ENCODE measurements at regions not wholly inside any gene's neighbourhood (a gene's known extent, or its start where the extent isn't known, plus 50 kb on each side); places are given as distances from the start of the nearest gene placed in this dataset.

DNA sequence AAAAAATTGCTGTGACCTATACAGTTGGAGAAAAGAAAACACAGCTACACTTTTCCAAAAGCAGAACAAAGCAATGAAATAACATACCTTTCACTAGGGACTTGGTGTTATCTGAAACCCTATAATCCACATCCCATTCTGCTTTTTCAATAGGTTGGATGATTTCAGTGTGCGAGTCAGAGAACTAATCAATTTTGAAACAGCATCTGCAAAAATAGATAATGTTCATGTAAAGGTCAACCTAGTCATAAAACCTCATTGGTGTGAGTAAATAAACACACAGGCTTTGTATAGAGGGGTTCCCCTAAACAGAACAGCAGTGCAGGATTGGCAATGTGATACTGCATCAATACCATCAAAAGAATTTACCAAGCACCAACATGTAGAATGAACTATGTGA lies 173.0 kb upstream of the G2E3 start:
- no peaks in the 10 kb centered on the region for H3K4me1 Mint-ChIP-seq (ENCODE audit: low read depth, unreplicated experiment)
- DNase-seq = no peak
- H3K36me3 Mint-ChIP-seq (ENCODE audit: unreplicated experiment) = no peaks in the 10 kb centered on the region
- TF ChIP-seq, protein P1, sequence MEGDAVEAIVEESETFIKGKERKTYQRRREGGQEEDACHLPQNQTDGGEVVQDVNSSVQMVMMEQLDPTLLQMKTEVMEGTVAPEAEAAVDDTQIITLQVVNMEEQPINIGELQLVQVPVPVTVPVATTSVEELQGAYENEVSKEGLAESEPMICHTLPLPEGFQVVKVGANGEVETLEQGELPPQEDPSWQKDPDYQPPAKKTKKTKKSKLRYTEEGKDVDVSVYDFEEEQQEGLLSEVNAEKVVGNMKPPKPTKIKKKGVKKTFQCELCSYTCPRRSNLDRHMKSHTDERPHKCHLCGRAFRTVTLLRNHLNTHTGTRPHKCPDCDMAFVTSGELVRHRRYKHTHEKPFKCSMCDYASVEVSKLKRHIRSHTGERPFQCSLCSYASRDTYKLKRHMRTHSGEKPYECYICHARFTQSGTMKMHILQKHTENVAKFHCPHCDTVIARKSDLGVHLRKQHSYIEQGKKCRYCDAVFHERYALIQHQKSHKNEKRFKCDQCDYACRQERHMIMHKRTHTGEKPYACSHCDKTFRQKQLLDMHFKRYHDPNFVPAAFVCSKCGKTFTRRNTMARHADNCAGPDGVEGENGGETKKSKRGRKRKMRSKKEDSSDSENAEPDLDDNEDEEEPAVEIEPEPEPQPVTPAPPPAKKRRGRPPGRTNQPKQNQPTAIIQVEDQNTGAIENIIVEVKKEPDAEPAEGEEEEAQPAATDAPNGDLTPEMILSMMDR (IDR thresholded peaks at IDR 0.05; ENCODE audit: partially characterized antibody, unreplicated experiment) = no peak
- no peak overlapping the region for H3K4me3 Mint-ChIP-seq (ENCODE audit: unreplicated experiment)
- no peak overlapping the region for H3K27ac Mint-ChIP-seq (ENCODE audit: unreplicated experiment)
- peaks cover 2% of the 10 kb centered on the region for H3K9me3 Mint-ChIP-seq (ENCODE audit: unreplicated experiment)
- H3K27me3 Mint-ChIP-seq (ENCODE audit: unreplicated experiment) = no peaks in the 10 kb centered on the region

DNA sequence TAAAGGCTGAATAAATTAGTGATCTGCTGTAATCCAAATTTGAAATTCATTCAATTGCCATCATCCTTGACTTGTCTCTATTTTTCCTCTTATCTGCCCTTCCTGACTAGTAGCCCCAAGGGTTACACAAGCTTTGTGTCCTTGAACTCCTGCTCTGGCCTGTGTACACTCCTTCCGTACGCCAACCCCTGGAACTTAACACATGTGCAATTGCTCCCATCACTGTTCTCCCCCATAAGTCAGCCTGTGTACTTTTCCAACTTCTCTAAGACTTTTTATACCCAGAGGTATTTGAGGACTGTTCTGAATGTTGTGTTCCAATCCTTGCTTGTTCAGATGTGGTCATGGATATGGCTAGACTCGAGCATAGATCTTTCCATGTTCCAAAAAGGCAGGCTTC lies 171.1 kb upstream of the G2E3 start:
- Mint-ChIP-seq H3K9me3 (ENCODE audit: unreplicated experiment) (peaks cover 2% of the 10 kb centered on the region), H3K27me3 (ENCODE audit: unreplicated experiment) (no peaks in the 10 kb centered on the region), H3K27ac (ENCODE audit: unreplicated experiment) (no peak overlapping the region), H3K36me3 (ENCODE audit: unreplicated experiment) (no peaks in the 10 kb centered on the region), H3K4me3 (ENCODE audit: unreplicated experiment) (no peak overlapping the region), H3K4me1 (ENCODE audit: low read depth, unreplicated experiment) (no peaks in the 10 kb centered on the region)
- TF ChIP-seq, protein P1 (IDR thresholded peaks at IDR 0.05; ENCODE audit: partially characterized antibody, unreplicated experiment) = no peak
- DNase-seq = no peak

DNA sequence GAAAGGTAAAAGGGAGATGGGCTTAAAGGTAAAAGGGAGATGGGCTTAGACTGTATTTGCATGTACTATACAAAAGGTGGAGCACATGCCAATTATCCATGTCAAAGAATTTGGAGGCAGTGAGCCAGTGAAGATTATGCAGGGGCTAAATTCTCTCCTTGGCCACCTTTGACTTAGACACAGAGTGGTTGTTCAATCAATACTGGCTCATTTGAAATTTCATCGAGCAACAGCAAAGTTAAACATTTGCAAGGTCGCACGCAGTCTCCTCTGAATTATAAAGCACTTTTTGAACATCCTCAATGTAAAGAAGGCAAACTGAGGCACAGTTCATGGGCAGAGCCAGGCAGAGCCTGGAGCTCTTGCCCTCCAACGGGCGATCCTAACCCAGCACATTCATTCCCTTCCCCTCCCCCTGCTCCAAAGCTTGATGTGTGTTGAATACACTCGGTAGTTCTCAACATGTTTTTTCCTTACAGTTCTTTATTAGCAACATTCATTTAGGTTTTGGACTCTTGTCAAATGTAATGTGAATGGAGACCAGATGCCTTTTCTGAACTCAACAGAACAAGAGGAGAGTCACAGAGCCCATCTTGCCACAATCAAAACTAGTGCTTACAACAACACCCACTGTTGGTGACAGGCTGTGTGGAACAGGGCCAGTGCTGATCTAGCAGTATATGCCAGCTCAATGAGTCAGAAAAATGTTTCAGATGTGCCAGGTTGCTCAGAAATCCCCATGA lies 169.7 kb upstream of the G2E3 start:
- Mint-ChIP-seq H3K27ac (ENCODE audit: unreplicated experiment) (no peak overlapping the region), H3K36me3 (ENCODE audit: unreplicated experiment) (no peaks in the 10 kb centered on the region), H3K9me3 (ENCODE audit: unreplicated experiment) (peaks cover 2% of the 10 kb centered on the region), H3K4me3 (ENCODE audit: unreplicated experiment) (no peak overlapping the region), H3K4me1 (ENCODE audit: low read depth, unreplicated experiment) (no peaks in the 10 kb centered on the region), H3K27me3 (ENCODE audit: unreplicated experiment) (no peaks in the 10 kb centered on the region)
- no peak for DNase-seq
- TF ChIP-seq, protein P1 (IDR thresholded peaks at IDR 0.05; ENCODE audit: partially characterized antibody, unreplicated experiment) = no peak

DNA sequence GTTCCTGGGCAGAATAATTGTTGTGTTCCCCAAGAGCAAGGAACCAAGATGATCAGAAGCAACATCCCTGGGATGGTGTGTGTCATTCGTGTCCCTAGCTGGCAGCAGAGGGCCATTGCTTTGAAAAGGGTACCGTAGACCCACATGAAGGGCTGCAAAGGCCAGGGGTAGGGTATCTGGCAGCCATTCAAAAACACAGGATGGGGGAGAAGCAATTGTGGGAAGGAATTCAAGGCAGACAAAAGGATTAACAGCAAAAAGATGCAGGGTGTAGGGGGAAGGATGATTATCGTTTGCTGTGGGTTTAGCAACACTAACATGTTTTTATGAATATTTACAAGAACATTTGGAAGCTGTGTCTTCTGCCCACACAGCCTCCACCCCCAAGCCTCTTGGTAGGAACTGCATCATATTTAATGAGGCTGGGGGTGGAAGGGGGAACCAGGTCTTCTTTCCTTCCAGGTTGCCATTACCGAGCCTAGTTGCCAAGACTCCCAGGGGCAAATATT lies 169.0 kb upstream of the G2E3 start:
- H3K9me3 Mint-ChIP-seq (ENCODE audit: unreplicated experiment) = peaks cover 2% of the 10 kb centered on the region
- no peaks in the 10 kb centered on the region for H3K4me1 Mint-ChIP-seq (ENCODE audit: low read depth, unreplicated experiment)
- no peaks in the 10 kb centered on the region for H3K36me3 Mint-ChIP-seq (ENCODE audit: unreplicated experiment)
- H3K4me3 Mint-ChIP-seq (ENCODE audit: unreplicated experiment) = no peak overlapping the region
- H3K27me3 Mint-ChIP-seq (ENCODE audit: unreplicated experiment) = no peaks in the 10 kb centered on the region
- no peak for DNase-seq
- H3K27ac Mint-ChIP-seq (ENCODE audit: unreplicated experiment) = no peak overlapping the region
- TF ChIP-seq, protein P1 (IDR thresholded peaks at IDR 0.05; ENCODE audit: partially characterized antibody, unreplicated experiment) = no peak

DNA sequence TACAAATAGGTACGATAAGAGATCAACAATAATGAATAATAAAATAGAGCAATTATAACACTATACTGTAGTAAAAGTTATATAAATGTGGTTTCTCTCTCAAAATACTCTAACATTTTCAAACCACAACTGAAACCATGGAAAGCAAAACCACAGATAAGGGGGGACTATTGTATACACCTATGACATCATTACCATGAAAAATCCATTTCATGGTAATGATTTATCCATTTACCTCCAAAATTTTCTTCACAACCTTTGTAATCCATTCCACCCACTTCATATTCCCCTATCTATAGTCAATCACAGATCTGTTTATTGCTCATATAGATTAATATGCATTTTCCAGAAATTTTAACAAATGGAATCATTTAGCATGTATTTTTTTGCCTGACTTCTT lies 163.9 kb upstream of the G2E3 start:
- no peaks in the 10 kb centered on the region for H3K27me3 Mint-ChIP-seq (ENCODE audit: unreplicated experiment)
- H3K36me3 Mint-ChIP-seq (ENCODE audit: unreplicated experiment) = no peaks in the 10 kb centered on the region
- H3K4me3 Mint-ChIP-seq (ENCODE audit: unreplicated experiment) = no peak overlapping the region
- no peak for DNase-seq
- no peak overlapping the region for H3K27ac Mint-ChIP-seq (ENCODE audit: unreplicated experiment)
- TF ChIP-seq, protein P1 (IDR thresholded peaks at IDR 0.05; ENCODE audit: partially characterized antibody, unreplicated experiment) = no peak
- H3K4me1 Mint-ChIP-seq (ENCODE audit: low read depth, unreplicated experiment) = no peaks in the 10 kb centered on the region
- no peaks in the 10 kb centered on the region for H3K9me3 Mint-ChIP-seq (ENCODE audit: unreplicated experiment)

All from glutamatergic neuron (in vitro differentiated cells).